GM12878 (cell line): ENCODE measurements at regions not wholly inside any gene's neighbourhood (a gene's known extent, or its start where the extent isn't known, plus 50 kb on each side); places are given as distances from the start of the nearest gene placed in this dataset.

Experiments
- ATAC-seq: fragments of 200-7000 bp; cut with Tn5 transposase; 3 replicates; pipeline ENCODE4 v1.9.1; 2020; ENCODE audit warnings: mild to moderate bottlenecking, moderate library complexity
- BruUV-seq: library from RNA; stranded (reverse); fragments of 400-500 nt; replicated peaks from 2 replicates; lab custom pipeline; 2021; lab: Mats Ljungman, UMichigan
- CTCF ChIA-PET: fragments of 300-600 bp; sonication (Branson Sonifier 250); formaldehyde crosslinking; extraction: SDS; loops from one replicate; lab custom pipeline; 2021; ENCODE audit warnings: inconsistent platforms; lab: Yijun Ruan, JAX
- POLR2A ChIA-PET: fragments of 350-600 bp; formaldehyde crosslinking; extraction: SDS; loops from one replicate; lab custom pipeline; 2021; ENCODE audit warnings: inconsistent platforms; lab: Charles Lee
- RAD21 ChIA-PET: fragments of 300-600 bp; sonication (Branson Sonifier 250); formaldehyde crosslinking; loops from one replicate; lab custom pipeline; 2023; ENCODE audit warnings: antibody characterized with exemption; ENCODE audit not compliant: unreplicated experiment; lab: Charles Lee
- SMC1A ChIA-PET: fragments of 300-600 bp; sonication (Branson Sonifier 250); formaldehyde crosslinking; loops from one replicate; lab custom pipeline; 2023; ENCODE audit not compliant: unreplicated experiment, uncharacterized antibody; lab: Charles Lee
- DNase-seq: peaks from one replicate; pipeline ENCODE4 v3.0.0-alpha.2; 2011; ENCODE audit warnings: low read depth, low spot score
- FAIRE-seq: peaks from 3 replicates; lab custom pipeline; 2011; peaks lifted over from hg19 to GRCh38; lab: Jason Lieb, UNC
- H2AFZ ChIP-seq: 2 replicates; pipeline ENCODE4 v1.6.0; 2011; ENCODE audit warnings: low read depth, low read length, control low read depth; ENCODE audit not compliant: control insufficient read depth
- H3K27ac ChIP-seq: 2 replicates; pipeline ENCODE4 v1.5.1; 2011; ENCODE audit warnings: control low read depth; ENCODE audit not compliant: control insufficient read depth, insufficient read depth
- H3K27me3 ChIP-seq, 2 experiments: replicated peaks in 1 of 2; 2 replicates each; pipeline versions ENCODE4 v1.6.0 to v1.6.1; 2011; ENCODE audit warnings: low read length in 1 of 2; ENCODE audit not compliant: control insufficient read depth in 2 of 2, insufficient read depth in 2 of 2
- H3K36me3 ChIP-seq, 2 experiments: 2 replicates each; pipeline ENCODE4 v1.5.1; 2011; ENCODE audit warnings: low read length in 1 of 2; ENCODE audit not compliant: control insufficient read depth in 2 of 2, insufficient read depth in 2 of 2
- H3K4me1 ChIP-seq: 2 replicates; pipeline ENCODE4 v1.6.1; 2011; ENCODE audit warnings: mild to moderate bottlenecking, low read length, moderate library complexity, mixed read lengths; ENCODE audit not compliant: control insufficient read depth, insufficient read depth
- H3K4me2 ChIP-seq: 2 replicates; pipeline ENCODE4 v1.6.0; 2011; ENCODE audit warnings: control low read depth; ENCODE audit not compliant: control insufficient read depth, insufficient read depth
- H3K4me3 ChIP-seq: fragments of 200-600 bp; sonication (generic); 2 replicates; pipeline ENCODE4 v1.5.1; 2016
- H3K79me2 ChIP-seq: 2 replicates; pipeline ENCODE4 v1.6.0; 2011; ENCODE audit warnings: low read length; ENCODE audit not compliant: control insufficient read depth, insufficient read depth
- H3K9ac ChIP-seq: 2 replicates; pipeline ENCODE4 v1.8.0; 2011; ENCODE audit warnings: low read length, control low read depth, mixed read lengths; ENCODE audit not compliant: control insufficient read depth, insufficient read depth
- H3K9me3 ChIP-seq: replicated peaks from 3 replicates; pipeline ENCODE4 v1.5.1; 2011; ENCODE audit warnings: mild to moderate bottlenecking, low read length; ENCODE audit not compliant: control insufficient read depth, insufficient read depth
- H4K20me1 ChIP-seq: 2 replicates; pipeline ENCODE4 v1.6.0; 2011; ENCODE audit not compliant: control insufficient read depth, insufficient read depth
- CBX5 ChIP-seq: sonication (generic); IDR thresholded peaks from 2 replicates; pipeline ENCODE4 v1.6.1; 2016; ENCODE audit warnings: low read depth, moderate library complexity, mild to moderate bottlenecking, inconsistent platforms
- EZH2 ChIP-seq: IDR thresholded peaks from 2 replicates; pipeline ENCODE4 v1.6.1; 2012; ENCODE audit warnings: low read depth, mild to moderate bottlenecking, control low read depth, inconsistent platforms, low read length, borderline replicate concordance; ENCODE audit not compliant: control insufficient read depth
- KAT2A ChIP-seq: conservative IDR thresholded peaks from 2 replicates; pipeline ENCODE4 v1.6.1; 2011; ENCODE audit warnings: low read depth, low read length; ENCODE audit not compliant: control insufficient read depth
- NR2C1 ChIP-seq: fragments of 450-650 bp; IDR thresholded peaks from 2 replicates; pipeline ENCODE4 v1.6.1; 2017; ENCODE audit warnings: antibody characterized with exemption, mild to moderate bottlenecking, moderate library complexity
- PKNOX1 ChIP-seq: fragments of 450-650 bp; IDR thresholded peaks from 2 replicates; pipeline ENCODE4 v1.6.1; 2016; ENCODE audit warnings: mild to moderate bottlenecking
- POLR2A ChIP-seq: IDR thresholded peaks from 2 replicates; pipeline ENCODE4 v1.6.1; 2011; ENCODE audit warnings: low read depth, mild to moderate bottlenecking, low read length
- RELA ChIP-seq: fragments of 450-650 bp; IDR thresholded peaks from 2 replicates; pipeline ENCODE4 v1.8.0; 2014; ENCODE audit warnings: borderline replicate concordance; ENCODE audit not compliant: partially characterized antibody
- REST ChIP-seq: IDR thresholded peaks from 2 replicates; pipeline ENCODE4 v1.6.1; 2012; ENCODE audit warnings: mild to moderate bottlenecking, low read depth, low read length
- RUNX3 ChIP-seq: IDR thresholded peaks from 2 replicates; pipeline ENCODE4 v1.6.1; 2012; ENCODE audit warnings: low read length, inconsistent platforms
- SIN3A ChIP-seq: IDR thresholded peaks from 2 replicates; pipeline ENCODE4 v1.6.1; 2012; ENCODE audit warnings: low read depth, low read length, improper control_type of control experiment
- STAT1 ChIP-seq: fragments of 450-650 bp; conservative IDR thresholded peaks from 2 replicates; pipeline ENCODE4 v1.6.1; 2014; ENCODE audit warnings: antibody characterized with exemption, mild to moderate bottlenecking
- WGBS: methylation state at CpG from one replicate; pipeline ENCODE4 v1.1.6; 2016; ENCODE audit warnings: low lambda C conversion rate; ENCODE audit not compliant: insufficient replicate concordance, insufficient coverage; ENCODE audit errors: missing lambda C conversion rate; 5-methylcytosine and 5-hydroxymethylcytosine counted together
- in situ Hi-C: fragments of 300-500 bp; cut with MboI; formaldehyde crosslinking; loops from 9 replicates; pipeline ENCODE4 v1.14.3; 2018; ENCODE audit warnings: mixed read lengths
- intact Hi-C: fragments of 100-400 bp; cut with micrococcal nuclease; formaldehyde crosslinking; loops from one replicate; pipeline ENCODE4 v1.14.2; 2022; ENCODE audit not compliant: unreplicated experiment

- no peak for TF ChIP-seq REST
- no peak for TF ChIP-seq KAT2A
- no peak for TF ChIP-seq RELA
- TF ChIP-seq, all 136 proteins: peak for 0
Observed at GRCh38 chr2:77767388-77768076, 245.4 kb upstream of the LRRTM4 start (continued).

- ChIA-PET POLR2A (no interaction called here), RAD21 (no interaction called here), CTCF (no interaction called here), SMC1A (no interaction called here)
- no peaks in the 10 kb centered on the region for H3K27me3 ChIP-seq
- ATAC-seq (no peak), FAIRE-seq (no peak), DNase-seq (no peak)
- TF ChIP-seq PKNOX1 (no peak), RUNX3 (no peak), NR2C1 (no peak), POLR2A (no peak), STAT1 (no peak), CBX5 (no peak), SIN3A (no peak), RELA (no peak), EZH2 (no peak)
- no peak overlapping the region for H2AFZ ChIP-seq
- no peak overlapping the region for H3K4me3 ChIP-seq
- H3K9ac ChIP-seq: no peak overlapping the region
- no peak overlapping the region for H3K4me2 ChIP-seq
- 3% methylated on average over 3 of the region's 3 CpGs for WGBS
- H3K79me2 ChIP-seq: no peaks in the 10 kb centered on the region
- in situ Hi-C loops (no loop called here), intact Hi-C loops (no loop called here)
- no peaks in the 10 kb centered on the region for H4K20me1 ChIP-seq
- no peaks in the 10 kb centered on the region for H3K9me3 ChIP-seq
- H3K4me1 ChIP-seq: no peaks in the 10 kb centered on the region
- H3K36me3 ChIP-seq: no peaks in the 10 kb centered on the region
- BruUV-seq: no TSS peak
- H3K27ac ChIP-seq: no peak overlapping the region
Observed at GRCh38 chr2:77768508-77768907, 246.3 kb upstream of the LRRTM4 start.
